ENCODE measurements at regions not wholly inside any gene's neighbourhood (a gene's known extent, or its start where the extent isn't known, plus 50 kb on each side); places are given as distances from the start of the nearest gene placed in this dataset.

DNA sequence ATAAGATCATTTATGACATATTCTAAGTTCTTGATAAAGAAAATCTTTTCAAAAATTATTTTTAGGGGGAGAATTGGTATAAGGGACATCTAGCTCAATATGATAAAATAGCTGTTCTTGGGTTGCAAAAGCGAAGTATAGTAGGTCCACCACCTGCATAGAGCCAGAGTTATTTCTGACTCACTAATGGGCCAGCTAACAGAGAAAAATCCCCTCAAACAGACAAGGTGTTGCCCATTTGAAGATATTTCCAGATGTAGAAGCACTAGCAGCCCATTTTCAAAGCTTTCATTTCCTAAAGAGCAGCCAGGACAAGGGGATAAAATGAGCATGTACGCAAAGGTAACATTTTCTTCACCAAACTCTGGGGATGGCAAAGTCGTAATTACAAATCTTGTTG, 165.7 kb upstream of the FN1 start:
- TF ChIP-seq POLR2AphosphoS5 (IDR thresholded peaks at IDR 0.05; ENCODE audit: low read length): no peak
- TF ChIP-seq POLR2A (IDR thresholded peaks at IDR 0.05; ENCODE audit: low read depth, low read length): no peak
- no peak for TF ChIP-seq HDAC2 (IDR thresholded peaks at IDR 0.05)
- TF ChIP-seq SUZ12 (IDR thresholded peaks at IDR 0.05; ENCODE audit: unreplicated experiment): no peak
- TF ChIP-seq, protein P1, sequence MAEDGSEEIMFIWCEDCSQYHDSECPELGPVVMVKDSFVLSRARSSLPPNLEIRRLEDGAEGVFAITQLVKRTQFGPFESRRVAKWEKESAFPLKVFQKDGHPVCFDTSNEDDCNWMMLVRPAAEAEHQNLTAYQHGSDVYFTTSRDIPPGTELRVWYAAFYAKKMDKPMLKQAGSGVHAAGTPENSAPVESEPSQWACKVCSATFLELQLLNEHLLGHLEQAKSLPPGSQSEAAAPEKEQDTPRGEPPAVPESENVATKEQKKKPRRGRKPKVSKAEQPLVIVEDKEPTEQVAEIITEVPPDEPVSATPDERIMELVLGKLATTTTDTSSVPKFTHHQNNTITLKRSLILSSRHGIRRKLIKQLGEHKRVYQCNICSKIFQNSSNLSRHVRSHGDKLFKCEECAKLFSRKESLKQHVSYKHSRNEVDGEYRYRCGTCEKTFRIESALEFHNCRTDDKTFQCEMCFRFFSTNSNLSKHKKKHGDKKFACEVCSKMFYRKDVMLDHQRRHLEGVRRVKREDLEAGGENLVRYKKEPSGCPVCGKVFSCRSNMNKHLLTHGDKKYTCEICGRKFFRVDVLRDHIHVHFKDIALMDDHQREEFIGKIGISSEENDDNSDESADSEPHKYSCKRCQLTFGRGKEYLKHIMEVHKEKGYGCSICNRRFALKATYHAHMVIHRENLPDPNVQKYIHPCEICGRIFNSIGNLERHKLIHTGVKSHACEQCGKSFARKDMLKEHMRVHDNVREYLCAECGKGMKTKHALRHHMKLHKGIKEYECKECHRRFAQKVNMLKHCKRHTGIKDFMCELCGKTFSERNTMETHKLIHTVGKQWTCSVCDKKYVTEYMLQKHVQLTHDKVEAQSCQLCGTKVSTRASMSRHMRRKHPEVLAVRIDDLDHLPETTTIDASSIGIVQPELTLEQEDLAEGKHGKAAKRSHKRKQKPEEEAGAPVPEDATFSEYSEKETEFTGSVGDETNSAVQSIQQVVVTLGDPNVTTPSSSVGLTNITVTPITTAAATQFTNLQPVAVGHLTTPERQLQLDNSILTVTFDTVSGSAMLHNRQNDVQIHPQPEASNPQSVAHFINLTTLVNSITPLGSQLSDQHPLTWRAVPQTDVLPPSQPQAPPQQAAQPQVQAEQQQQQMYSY (CRISPR knock-in tag; IDR thresholded peaks at IDR 0.05): no peak
- TF ChIP-seq, protein P2, sequence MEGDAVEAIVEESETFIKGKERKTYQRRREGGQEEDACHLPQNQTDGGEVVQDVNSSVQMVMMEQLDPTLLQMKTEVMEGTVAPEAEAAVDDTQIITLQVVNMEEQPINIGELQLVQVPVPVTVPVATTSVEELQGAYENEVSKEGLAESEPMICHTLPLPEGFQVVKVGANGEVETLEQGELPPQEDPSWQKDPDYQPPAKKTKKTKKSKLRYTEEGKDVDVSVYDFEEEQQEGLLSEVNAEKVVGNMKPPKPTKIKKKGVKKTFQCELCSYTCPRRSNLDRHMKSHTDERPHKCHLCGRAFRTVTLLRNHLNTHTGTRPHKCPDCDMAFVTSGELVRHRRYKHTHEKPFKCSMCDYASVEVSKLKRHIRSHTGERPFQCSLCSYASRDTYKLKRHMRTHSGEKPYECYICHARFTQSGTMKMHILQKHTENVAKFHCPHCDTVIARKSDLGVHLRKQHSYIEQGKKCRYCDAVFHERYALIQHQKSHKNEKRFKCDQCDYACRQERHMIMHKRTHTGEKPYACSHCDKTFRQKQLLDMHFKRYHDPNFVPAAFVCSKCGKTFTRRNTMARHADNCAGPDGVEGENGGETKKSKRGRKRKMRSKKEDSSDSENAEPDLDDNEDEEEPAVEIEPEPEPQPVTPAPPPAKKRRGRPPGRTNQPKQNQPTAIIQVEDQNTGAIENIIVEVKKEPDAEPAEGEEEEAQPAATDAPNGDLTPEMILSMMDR (IDR thresholded peaks at IDR 0.05 in 2 of 3, conservative IDR thresholded peaks at IDR 0.05 in 1 of 3; ENCODE audit: control insufficient read depth in 2 of 3, extremely low read depth in 1 of 3, insufficient read depth in 1 of 3, low read depth in 3 of 3, low read length in 3 of 3): no peak
- TF ChIP-seq TARDBP (IDR thresholded peaks at IDR 0.05; ENCODE audit: borderline replicate concordance): no peak
- TF ChIP-seq, protein P3, sequence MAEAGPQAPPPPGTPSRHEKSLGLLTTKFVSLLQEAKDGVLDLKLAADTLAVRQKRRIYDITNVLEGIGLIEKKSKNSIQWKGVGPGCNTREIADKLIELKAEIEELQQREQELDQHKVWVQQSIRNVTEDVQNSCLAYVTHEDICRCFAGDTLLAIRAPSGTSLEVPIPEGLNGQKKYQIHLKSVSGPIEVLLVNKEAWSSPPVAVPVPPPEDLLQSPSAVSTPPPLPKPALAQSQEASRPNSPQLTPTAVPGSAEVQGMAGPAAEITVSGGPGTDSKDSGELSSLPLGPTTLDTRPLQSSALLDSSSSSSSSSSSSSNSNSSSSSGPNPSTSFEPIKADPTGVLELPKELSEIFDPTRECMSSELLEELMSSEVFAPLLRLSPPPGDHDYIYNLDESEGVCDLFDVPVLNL (IDR thresholded peaks at IDR 0.05; ENCODE audit: low read depth, low read length): no peak
- TF ChIP-seq RCOR1 (conservative IDR thresholded peaks at IDR 0.05; ENCODE audit: low read depth, low read length): no peak
- no peak for TF ChIP-seq EGR1 (IDR thresholded peaks at IDR 0.05; ENCODE audit: borderline replicate concordance in 1 of 2, low read depth in 2 of 2, low read length in 2 of 2)
- TF ChIP-seq, protein P4, sequence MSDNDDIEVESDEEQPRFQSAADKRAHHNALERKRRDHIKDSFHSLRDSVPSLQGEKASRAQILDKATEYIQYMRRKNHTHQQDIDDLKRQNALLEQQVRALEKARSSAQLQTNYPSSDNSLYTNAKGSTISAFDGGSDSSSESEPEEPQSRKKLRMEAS (IDR thresholded peaks at IDR 0.05; ENCODE audit: low read depth, low read length): no peak
- no peak for TF ChIP-seq ASH2L (IDR thresholded peaks at IDR 0.05; ENCODE audit: borderline replicate concordance, low read depth)
- TF ChIP-seq ZZZ3 (IDR thresholded peaks at IDR 0.05; ENCODE audit: control insufficient read depth, insufficient read length, low read depth): no peak
- no peak for TF ChIP-seq SREBF2 (IDR thresholded peaks at IDR 0.05; ENCODE audit: low read length)
